ENCODE measurements at regions not wholly inside any gene's neighbourhood (a gene's known extent, or its start where the extent isn't known, plus 50 kb on each side); places are given as distances from the start of the nearest gene placed in this dataset.

- H3K4me1 ChIP-seq (ENCODE audit: control insufficient read depth, insufficient read depth, low read length, poor library complexity, severe bottlenecking): no peaks in the 10 kb centered on the region
- no peak overlapping the region for H3K4me3 ChIP-seq (ENCODE audit: extremely low read depth, insufficient read depth, low read length, poor library complexity, severe bottlenecking)
- H3K27ac ChIP-seq (ENCODE audit: low read depth, low read length, severe bottlenecking): no peak overlapping the region
- no peaks in the 10 kb centered on the region for H3K9me3 ChIP-seq (ENCODE audit: control insufficient read depth, low read length)
- no peaks in the 10 kb centered on the region for H3K36me3 ChIP-seq (ENCODE audit: control insufficient read depth, insufficient read depth, low read length)
- WGBS, 2 experiments (ENCODE audit: insufficient coverage in 2 of 2): 84 to 85% methylated on average over 5 to 7 of the region's 7 CpGs
Measured at GRCh38 chr4:32396507-32397070, 1676.4 kb downstream of the PCDH7 start.

GRCh38 chr4:32400870-32401269 lies 1680.7 kb downstream of the PCDH7 start:
- WGBS, 2 experiments (ENCODE audit: insufficient coverage in 2 of 2): no CpG with 5 or more reads among the region's 1 CpG
- Histone ChIP-seq H3K36me3 (ENCODE audit: control insufficient read depth, insufficient read depth, low read length) (no peaks in the 10 kb centered on the region), H3K27ac (ENCODE audit: low read depth, low read length, severe bottlenecking) (no peak overlapping the region), H3K9me3 (ENCODE audit: control insufficient read depth, low read length) (no peaks in the 10 kb centered on the region), H3K4me1 (ENCODE audit: control insufficient read depth, insufficient read depth, low read length, poor library complexity, severe bottlenecking) (no peaks in the 10 kb centered on the region), H3K4me3 (ENCODE audit: extremely low read depth, insufficient read depth, low read length, poor library complexity, severe bottlenecking) (no peak overlapping the region)

GRCh38 chr4:32417113-32417704 lies 1697.0 kb downstream of the PCDH7 start:
- H3K36me3 ChIP-seq (ENCODE audit: control insufficient read depth, insufficient read depth, low read length): no peaks in the 10 kb centered on the region
- no peaks in the 10 kb centered on the region for H3K4me1 ChIP-seq (ENCODE audit: control insufficient read depth, insufficient read depth, low read length, poor library complexity, severe bottlenecking)
- no peaks in the 10 kb centered on the region for H3K9me3 ChIP-seq (ENCODE audit: control insufficient read depth, low read length)
- no peak overlapping the region for H3K4me3 ChIP-seq (ENCODE audit: extremely low read depth, insufficient read depth, low read length, poor library complexity, severe bottlenecking)
- H3K27ac ChIP-seq (ENCODE audit: low read depth, low read length, severe bottlenecking): no peak overlapping the region
- WGBS, 2 experiments (ENCODE audit: insufficient coverage in 2 of 2): no CpG with 5 or more reads among the region's 3 CpGs

- H3K4me3 ChIP-seq (ENCODE audit: extremely low read depth, insufficient read depth, low read length, poor library complexity, severe bottlenecking): no peak overlapping the region
Measured at GRCh38 chr4:32423267-32423666, 1703.1 kb downstream of the PCDH7 start.

GRCh38 chr4:32425243-32425642 lies 1705.1 kb downstream of the PCDH7 start:
- H3K4me3 ChIP-seq (ENCODE audit: extremely low read depth, insufficient read depth, low read length, poor library complexity, severe bottlenecking): no peak overlapping the region
- no peaks in the 10 kb centered on the region for H3K36me3 ChIP-seq (ENCODE audit: control insufficient read depth, insufficient read depth, low read length)
- WGBS, 2 experiments (ENCODE audit: insufficient coverage in 2 of 2): no CpG with 5 or more reads among the region's 3 CpGs
- no peaks in the 10 kb centered on the region for H3K9me3 ChIP-seq (ENCODE audit: control insufficient read depth, low read length)
- no peaks in the 10 kb centered on the region for H3K4me1 ChIP-seq (ENCODE audit: control insufficient read depth, insufficient read depth, low read length, poor library complexity, severe bottlenecking)
- H3K27ac ChIP-seq (ENCODE audit: low read depth, low read length, severe bottlenecking): no peak overlapping the region

More at GRCh38 chr4:32423267-32423666, 1703.1 kb downstream of the PCDH7 start:
- Histone ChIP-seq H3K4me1 (ENCODE audit: control insufficient read depth, insufficient read depth, low read length, poor library complexity, severe bottlenecking) (no peaks in the 10 kb centered on the region), H3K9me3 (ENCODE audit: control insufficient read depth, low read length) (no peaks in the 10 kb centered on the region), H3K36me3 (ENCODE audit: control insufficient read depth, insufficient read depth, low read length) (no peaks in the 10 kb centered on the region), H3K27ac (ENCODE audit: low read depth, low read length, severe bottlenecking) (no peak overlapping the region)
- 93 to 100% methylated on average over 3 of the region's 3 CpGs for WGBS, 2 experiments (ENCODE audit: insufficient coverage in 2 of 2)

GRCh38 chr4:32427566-32427965 lies 1707.4 kb downstream of the PCDH7 start:
- Histone ChIP-seq H3K9me3 (ENCODE audit: control insufficient read depth, low read length) (no peaks in the 10 kb centered on the region), H3K36me3 (ENCODE audit: control insufficient read depth, insufficient read depth, low read length) (no peaks in the 10 kb centered on the region), H3K27ac (ENCODE audit: low read depth, low read length, severe bottlenecking) (no peak overlapping the region), H3K4me1 (ENCODE audit: control insufficient read depth, insufficient read depth, low read length, poor library complexity, severe bottlenecking) (no peaks in the 10 kb centered on the region), H3K4me3 (ENCODE audit: extremely low read depth, insufficient read depth, low read length, poor library complexity, severe bottlenecking) (no peak overlapping the region)
- WGBS, 2 experiments (ENCODE audit: insufficient coverage in 2 of 2): 75% methylated on average over 5 of the region's 7 CpGs; no CpG with 5 or more reads in 1 of the 2 experiments

GRCh38 chr4:32429151-32429550 lies 1709.0 kb downstream of the PCDH7 start:
- Histone ChIP-seq H3K36me3 (ENCODE audit: control insufficient read depth, insufficient read depth, low read length) (no peaks in the 10 kb centered on the region), H3K27ac (ENCODE audit: low read depth, low read length, severe bottlenecking) (no peak overlapping the region), H3K4me3 (ENCODE audit: extremely low read depth, insufficient read depth, low read length, poor library complexity, severe bottlenecking) (no peak overlapping the region), H3K9me3 (ENCODE audit: control insufficient read depth, low read length) (no peaks in the 10 kb centered on the region), H3K4me1 (ENCODE audit: control insufficient read depth, insufficient read depth, low read length, poor library complexity, severe bottlenecking) (no peaks in the 10 kb centered on the region)
- WGBS, 2 experiments (ENCODE audit: insufficient coverage in 2 of 2): no CpG with 5 or more reads among the region's 2 CpGs

GRCh38 chr4:32435308-32435707 lies 1715.1 kb downstream of the PCDH7 start:
- WGBS, 2 experiments (ENCODE audit: insufficient coverage in 2 of 2): 78 to 92% methylated on average over 1 to 2 of the region's 2 CpGs
- Histone ChIP-seq H3K9me3 (ENCODE audit: control insufficient read depth, low read length) (no peaks in the 10 kb centered on the region), H3K4me3 (ENCODE audit: extremely low read depth, insufficient read depth, low read length, poor library complexity, severe bottlenecking) (no peak overlapping the region), H3K4me1 (ENCODE audit: control insufficient read depth, insufficient read depth, low read length, poor library complexity, severe bottlenecking) (no peaks in the 10 kb centered on the region), H3K36me3 (ENCODE audit: control insufficient read depth, insufficient read depth, low read length) (no peaks in the 10 kb centered on the region), H3K27ac (ENCODE audit: low read depth, low read length, severe bottlenecking) (no peak overlapping the region)

GRCh38 chr4:32436816-32437215 lies 1716.6 kb downstream of the PCDH7 start:
- H3K27ac ChIP-seq (ENCODE audit: low read depth, low read length, severe bottlenecking): no peak overlapping the region
- H3K4me3 ChIP-seq (ENCODE audit: extremely low read depth, insufficient read depth, low read length, poor library complexity, severe bottlenecking): no peak overlapping the region
- no peaks in the 10 kb centered on the region for H3K4me1 ChIP-seq (ENCODE audit: control insufficient read depth, insufficient read depth, low read length, poor library complexity, severe bottlenecking)
- no CpG with 5 or more reads among the region's 3 CpGs for WGBS, 2 experiments (ENCODE audit: insufficient coverage in 2 of 2)
- no peaks in the 10 kb centered on the region for H3K9me3 ChIP-seq (ENCODE audit: control insufficient read depth, low read length)
- no peaks in the 10 kb centered on the region for H3K36me3 ChIP-seq (ENCODE audit: control insufficient read depth, insufficient read depth, low read length)

- 89 to 100% methylated on average over 1 of the region's 3 CpGs for WGBS, 2 experiments (ENCODE audit: insufficient coverage in 2 of 2)
- H3K36me3 ChIP-seq (ENCODE audit: control insufficient read depth, insufficient read depth, low read length): no peaks in the 10 kb centered on the region
Measured at GRCh38 chr4:32440391-32440790, 1720.2 kb downstream of the PCDH7 start.

GRCh38 chr4:32454482-32454881 lies 1734.3 kb downstream of the PCDH7 start:
- no peaks in the 10 kb centered on the region for H3K9me3 ChIP-seq (ENCODE audit: control insufficient read depth, low read length)
- no peaks in the 10 kb centered on the region for H3K36me3 ChIP-seq (ENCODE audit: control insufficient read depth, insufficient read depth, low read length)
- H3K27ac ChIP-seq (ENCODE audit: low read depth, low read length, severe bottlenecking): no peak overlapping the region
- no CpG with 5 or more reads among the region's 1 CpG for WGBS, 2 experiments (ENCODE audit: insufficient coverage in 2 of 2)
- H3K4me3 ChIP-seq (ENCODE audit: extremely low read depth, insufficient read depth, low read length, poor library complexity, severe bottlenecking): no peak overlapping the region
- H3K4me1 ChIP-seq (ENCODE audit: control insufficient read depth, insufficient read depth, low read length, poor library complexity, severe bottlenecking): no peaks in the 10 kb centered on the region

More at GRCh38 chr4:32440391-32440790, 1720.2 kb downstream of the PCDH7 start:
- Histone ChIP-seq H3K9me3 (ENCODE audit: control insufficient read depth, low read length) (no peaks in the 10 kb centered on the region), H3K4me3 (ENCODE audit: extremely low read depth, insufficient read depth, low read length, poor library complexity, severe bottlenecking) (no peak overlapping the region), H3K27ac (ENCODE audit: low read depth, low read length, severe bottlenecking) (no peak overlapping the region), H3K4me1 (ENCODE audit: control insufficient read depth, insufficient read depth, low read length, poor library complexity, severe bottlenecking) (no peaks in the 10 kb centered on the region)

Measured in mesodermal cell (in vitro differentiated cells).